Right atrium auricular region (tissue), 2 donors: ENCODE measurements at regions not wholly inside any gene's neighbourhood (a gene's known extent, or its start where the extent isn't known, plus 50 kb on each side); places are given as distances from the start of the nearest gene placed in this dataset.

ENCODE experiments used
- DNase-seq: peaks from one replicate; pipeline ENCODE4 v3.0.0-alpha.2; 2019; ENCODE audit warnings: low spot score
- H3K27ac ChIP-seq, 2 donors: fragments of 200-600 bp; sonication (generic); 1 replicate in 1 of 2; 2 replicates in 1 of 2; pipeline ENCODE4 v1.5.1; 2016 to 2019
- H3K27me3 ChIP-seq, 2 donors: fragments of 200-600 bp; sonication (generic); one replicate each; pipeline versions ENCODE4 v1.5.1 to v1.6.0; 2017 to 2019
- H3K36me3 ChIP-seq: fragments of 200-600 bp; sonication (generic); one replicate; pipeline ENCODE4 v1.5.1; 2016
- H3K4me1 ChIP-seq, 2 donors: fragments of 200-600 bp; sonication (generic); one replicate each; pipeline versions ENCODE4 v1.5.1 to v1.6.0; 2017 to 2019
- H3K4me3 ChIP-seq, 2 donors: fragments of 200-600 bp; sonication (generic); 1 replicate in 1 of 2; 2 replicates in 1 of 2; pipeline ENCODE4 v1.5.1; 2017 to 2019; ENCODE audit warnings: mild to moderate bottlenecking in 1 of 2, moderate library complexity in 1 of 2
- H3K9me3 ChIP-seq, 2 donors: fragments of 200-600 bp; sonication (generic); one replicate each; pipeline ENCODE4 v1.5.1; 2019
- TF ChIP-seq, protein P1 (sequence below), 2 donors: fragments of 200-600 bp; sonication (generic); IDR thresholded peaks; one replicate each; pipeline ENCODE4 v1.5.1; 2019; ENCODE audit warnings: antibody characterized with exemption in 2 of 2

DNA sequence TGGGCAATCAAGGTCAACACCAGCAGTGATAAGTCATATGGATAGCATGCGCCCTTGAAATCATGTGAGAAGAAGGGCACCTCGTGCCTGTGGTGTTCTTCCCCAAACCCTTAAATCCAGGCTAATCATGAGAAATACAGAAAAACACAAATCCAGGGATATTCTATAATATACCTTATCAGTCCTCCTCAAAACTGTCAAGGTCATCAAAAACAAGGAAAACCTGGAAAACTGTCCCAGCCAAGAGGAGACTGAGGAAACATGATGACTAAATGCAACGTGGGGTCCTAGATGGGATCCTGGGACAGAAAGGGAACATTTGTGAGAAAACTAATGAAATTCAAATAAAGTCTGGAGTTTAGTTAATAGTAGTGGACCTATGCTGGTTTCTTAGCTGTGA is 201.8 kb upstream of the FAM9B start:
- H3K27me3 ChIP-seq: no peaks in the 10 kb centered on the region
- TF ChIP-seq, protein P1, sequence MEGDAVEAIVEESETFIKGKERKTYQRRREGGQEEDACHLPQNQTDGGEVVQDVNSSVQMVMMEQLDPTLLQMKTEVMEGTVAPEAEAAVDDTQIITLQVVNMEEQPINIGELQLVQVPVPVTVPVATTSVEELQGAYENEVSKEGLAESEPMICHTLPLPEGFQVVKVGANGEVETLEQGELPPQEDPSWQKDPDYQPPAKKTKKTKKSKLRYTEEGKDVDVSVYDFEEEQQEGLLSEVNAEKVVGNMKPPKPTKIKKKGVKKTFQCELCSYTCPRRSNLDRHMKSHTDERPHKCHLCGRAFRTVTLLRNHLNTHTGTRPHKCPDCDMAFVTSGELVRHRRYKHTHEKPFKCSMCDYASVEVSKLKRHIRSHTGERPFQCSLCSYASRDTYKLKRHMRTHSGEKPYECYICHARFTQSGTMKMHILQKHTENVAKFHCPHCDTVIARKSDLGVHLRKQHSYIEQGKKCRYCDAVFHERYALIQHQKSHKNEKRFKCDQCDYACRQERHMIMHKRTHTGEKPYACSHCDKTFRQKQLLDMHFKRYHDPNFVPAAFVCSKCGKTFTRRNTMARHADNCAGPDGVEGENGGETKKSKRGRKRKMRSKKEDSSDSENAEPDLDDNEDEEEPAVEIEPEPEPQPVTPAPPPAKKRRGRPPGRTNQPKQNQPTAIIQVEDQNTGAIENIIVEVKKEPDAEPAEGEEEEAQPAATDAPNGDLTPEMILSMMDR (IDR thresholded peaks at IDR 0.05): no peak
- no peaks in the 10 kb centered on the region for H3K4me1 ChIP-seq
- H3K27ac ChIP-seq: no peak overlapping the region
- H3K4me3 ChIP-seq: no peak overlapping the region
- H3K9me3 ChIP-seq: no peaks in the 10 kb centered on the region
- no peak for DNase-seq
- H3K36me3 ChIP-seq: no peaks in the 10 kb centered on the region

- no peak overlapping the region for H3K27ac ChIP-seq
- H3K27me3 ChIP-seq: no peaks in the 10 kb centered on the region
- no peaks in the 10 kb centered on the region for H3K4me1 ChIP-seq
- H3K36me3 ChIP-seq: no peaks in the 10 kb centered on the region
- H3K4me3 ChIP-seq: no peak overlapping the region
- H3K9me3 ChIP-seq: no peaks in the 10 kb centered on the region
- no peak for DNase-seq
- TF ChIP-seq, protein P1 (IDR thresholded peaks at IDR 0.05): no peak
These were observed 207.0 kb upstream of the FAM9B start for GRCh38 chrX:9240956-9241355.

GRCh38 chrX:9241427-9241826 is 207.5 kb upstream of the FAM9B start:
- no peak overlapping the region for H3K4me3 ChIP-seq
- H3K27ac ChIP-seq: no peak overlapping the region
- no peaks in the 10 kb centered on the region for H3K9me3 ChIP-seq
- TF ChIP-seq, protein P1 (IDR thresholded peaks at IDR 0.05): no peak
- no peaks in the 10 kb centered on the region for H3K4me1 ChIP-seq
- no peaks in the 10 kb centered on the region for H3K27me3 ChIP-seq
- no peaks in the 10 kb centered on the region for H3K36me3 ChIP-seq
- DNase-seq: no peak

- Histone ChIP-seq H3K4me3 (no peak overlapping the region), H3K27ac (no peak overlapping the region), H3K4me1 (no peaks in the 10 kb centered on the region), H3K9me3 (no peaks in the 10 kb centered on the region), H3K36me3 (no peaks in the 10 kb centered on the region), H3K27me3 (no peaks in the 10 kb centered on the region)
- TF ChIP-seq, protein P1 (IDR thresholded peaks at IDR 0.05): no peak
- no peak for DNase-seq
These were observed 215.3 kb upstream of the FAM9B start for GRCh38 chrX:9249051-9249846.

GRCh38 chrX:9252182-9252581 is 212.7 kb upstream of the TBL1X start:
- TF ChIP-seq, protein P1 (IDR thresholded peaks at IDR 0.05): no peak
- no peak overlapping the region for H3K27ac ChIP-seq
- H3K9me3 ChIP-seq: peaks cover 0 to 7% of the 10 kb centered on the region in 2 donors
- H3K27me3 ChIP-seq: no peaks in the 10 kb centered on the region
- DNase-seq: no peak
- H3K4me1 ChIP-seq: no peaks in the 10 kb centered on the region
- no peak overlapping the region for H3K4me3 ChIP-seq
- H3K36me3 ChIP-seq: no peaks in the 10 kb centered on the region

- no peak overlapping the region for H3K4me3 ChIP-seq
- no peaks in the 10 kb centered on the region for H3K36me3 ChIP-seq
- H3K27me3 ChIP-seq: no peaks in the 10 kb centered on the region
- H3K4me1 ChIP-seq: no peaks in the 10 kb centered on the region
- peaks cover 0 to 7% of the 10 kb centered on the region in 2 donors for H3K9me3 ChIP-seq
- DNase-seq: no peak
- no peak overlapping the region for H3K27ac ChIP-seq
- TF ChIP-seq, protein P1 (IDR thresholded peaks at IDR 0.05): no peak
These were observed 211.6 kb upstream of the TBL1X start for GRCh38 chrX:9253211-9253610.
